PC-9 (cell line): ENCODE measurements at regions not wholly inside any gene's neighbourhood (a gene's known extent, or its start where the extent isn't known, plus 50 kb on each side); places are given as distances from the start of the nearest gene placed in this dataset.

Experiments used
- BruUV-seq: library from RNA; stranded (reverse); fragments of 400-500 nt; replicated peaks from 2 replicates; lab custom pipeline; 2021; lab: Mats Ljungman, UMichigan
- CTCF ChIA-PET: fragments of 300-600 bp; sonication (Branson Sonifier 250); formaldehyde crosslinking; loops from one replicate; lab custom pipeline; 2022; ENCODE audit warnings: antibody characterized with exemption; lab: Charles Lee
- POLR2A ChIA-PET: fragments of 300-600 bp; sonication (Branson Sonifier 250); formaldehyde crosslinking; loops from one replicate; lab custom pipeline; 2022; ENCODE audit warnings: antibody characterized with exemption; ENCODE audit not compliant: unreplicated experiment; lab: Charles Lee
- DNase-seq, 2 experiments: peaks; one replicate each; pipeline versions ENCODE4 v3.0.0 to v3.0.0-alpha.2; 2015 to 2022; ENCODE audit warnings: mixed read lengths in 1 of 2
- H2AFZ ChIP-seq: fragments of 200-600 bp; sonication (generic); 2 replicates; pipeline ENCODE4 v1.8.1; 2017; ENCODE audit warnings: antibody characterized with exemption
- H3F3A ChIP-seq: fragments of 200-600 bp; sonication (generic); 2 replicates; pipeline ENCODE4 v1.8.1; 2017; ENCODE audit warnings: antibody characterized with exemption, mild to moderate bottlenecking, low read depth; ENCODE audit not compliant: insufficient read depth
- H3K27ac ChIP-seq: fragments of 200-600 bp; sonication (generic); 2 replicates; pipeline ENCODE4 v1.6.1; 2016; ENCODE audit warnings: mixed run types
- H3K27me3 ChIP-seq: fragments of 200-600 bp; sonication (generic); 2 replicates; pipeline ENCODE4 v1.6.1; 2016; ENCODE audit warnings: low read depth, mixed run types; ENCODE audit not compliant: insufficient read depth
- H3K36me3 ChIP-seq: fragments of 200-600 bp; sonication (generic); 2 replicates; pipeline ENCODE4 v1.6.1; 2016; ENCODE audit warnings: low read depth, mixed run types
- H3K4me1 ChIP-seq: fragments of 200-600 bp; sonication (generic); replicated peaks from 2 replicates; pipeline ENCODE4 v1.6.1; 2016; ENCODE audit warnings: mixed run types; ENCODE audit not compliant: insufficient read depth
- H3K4me2 ChIP-seq: fragments of 200-600 bp; sonication (generic); 2 replicates; pipeline ENCODE4 v1.6.1; 2017; ENCODE audit warnings: mixed run types
- H3K4me3 ChIP-seq: fragments of 200-600 bp; sonication (generic); 2 replicates; pipeline ENCODE4 v1.6.1; 2016; ENCODE audit warnings: mixed run types
- H3K79me2 ChIP-seq: fragments of 200-600 bp; sonication (generic); 2 replicates; pipeline ENCODE4 v1.6.1; 2017; ENCODE audit warnings: low read depth, mixed run types
- H3K9me2 ChIP-seq: fragments of 200-600 bp; sonication (generic); 2 replicates; pipeline ENCODE4 v1.8.1; 2017; ENCODE audit warnings: mild to moderate bottlenecking; ENCODE audit not compliant: insufficient read depth
- H3K9me3 ChIP-seq: fragments of 200-600 bp; sonication (generic); 2 replicates; pipeline ENCODE4 v1.8.1; 2016; ENCODE audit warnings: low read depth; ENCODE audit not compliant: insufficient read depth
- H4K20me1 ChIP-seq: fragments of 200-600 bp; sonication (generic); 2 replicates; pipeline ENCODE4 v1.8.1; 2017; ENCODE audit not compliant: insufficient read depth
- EZH2 ChIP-seq: fragments of 200-600 bp; sonication (generic); IDR thresholded peaks from 2 replicates; pipeline ENCODE4 v1.8.0; 2017; ENCODE audit warnings: antibody characterized with exemption, low read depth
- intact Hi-C: fragments of 100-400 bp; cut with micrococcal nuclease; formaldehyde crosslinking; loops from one replicate; pipeline ENCODE4 v1.10.0; 2022; ENCODE audit not compliant: unreplicated experiment
- TF ChIP-seq, protein P1 (sequence below): fragments of 200-600 bp; sonication (generic); conservative IDR thresholded peaks from 2 replicates; pipeline ENCODE4 v1.6.1; 2017; ENCODE audit warnings: mixed run types, antibody characterized with exemption, mild to moderate bottlenecking, moderate library complexity

DNA sequence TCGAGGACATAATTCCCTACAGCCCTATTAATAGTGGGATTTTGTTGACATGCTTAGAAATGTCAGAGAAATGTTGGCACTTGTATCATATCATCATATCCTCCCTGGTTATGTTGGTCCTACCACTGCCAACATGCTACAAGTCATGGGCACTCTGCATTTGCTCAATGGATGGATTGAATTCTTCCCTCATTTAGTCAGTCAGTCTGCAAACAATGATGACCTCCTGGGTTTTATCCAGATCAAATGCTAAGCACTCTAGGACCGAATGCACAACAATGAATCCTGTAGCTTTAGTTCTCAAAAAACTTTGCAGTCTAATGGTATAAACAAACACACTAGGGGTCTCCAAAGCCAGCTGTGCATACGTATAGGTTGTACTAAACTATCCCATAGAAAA lies 357.2 kb upstream of the DPYD start:
- Histone ChIP-seq H3K4me1 (no peaks in the 10 kb centered on the region), H4K20me1 (no peaks in the 10 kb centered on the region), H3K36me3 (no peaks in the 10 kb centered on the region), H3K27ac (no peak overlapping the region), H3K27me3 (no peaks in the 10 kb centered on the region), H3K4me3 (no peak overlapping the region), H3K79me2 (no peaks in the 10 kb centered on the region), H3K9me3 (no peaks in the 10 kb centered on the region), H2AFZ (no peak overlapping the region), H3F3A (no peaks in the 10 kb centered on the region), H3K9me2 (no peaks in the 10 kb centered on the region), H3K4me2 (no peak overlapping the region)
- no peak for DNase-seq
- ChIA-PET POLR2A (no interaction called here), CTCF (no interaction called here)
- BruUV-seq = no TSS peak
- no peak for TF ChIP-seq EZH2
- TF ChIP-seq, protein P1, sequence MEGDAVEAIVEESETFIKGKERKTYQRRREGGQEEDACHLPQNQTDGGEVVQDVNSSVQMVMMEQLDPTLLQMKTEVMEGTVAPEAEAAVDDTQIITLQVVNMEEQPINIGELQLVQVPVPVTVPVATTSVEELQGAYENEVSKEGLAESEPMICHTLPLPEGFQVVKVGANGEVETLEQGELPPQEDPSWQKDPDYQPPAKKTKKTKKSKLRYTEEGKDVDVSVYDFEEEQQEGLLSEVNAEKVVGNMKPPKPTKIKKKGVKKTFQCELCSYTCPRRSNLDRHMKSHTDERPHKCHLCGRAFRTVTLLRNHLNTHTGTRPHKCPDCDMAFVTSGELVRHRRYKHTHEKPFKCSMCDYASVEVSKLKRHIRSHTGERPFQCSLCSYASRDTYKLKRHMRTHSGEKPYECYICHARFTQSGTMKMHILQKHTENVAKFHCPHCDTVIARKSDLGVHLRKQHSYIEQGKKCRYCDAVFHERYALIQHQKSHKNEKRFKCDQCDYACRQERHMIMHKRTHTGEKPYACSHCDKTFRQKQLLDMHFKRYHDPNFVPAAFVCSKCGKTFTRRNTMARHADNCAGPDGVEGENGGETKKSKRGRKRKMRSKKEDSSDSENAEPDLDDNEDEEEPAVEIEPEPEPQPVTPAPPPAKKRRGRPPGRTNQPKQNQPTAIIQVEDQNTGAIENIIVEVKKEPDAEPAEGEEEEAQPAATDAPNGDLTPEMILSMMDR = no peak
- intact Hi-C loops = no loop called here

GRCh38 chr1:98277118-98277517 lies 356.3 kb upstream of the DPYD start:
- Histone ChIP-seq H3K4me3 (no peak overlapping the region), H3K27ac (no peak overlapping the region), H3K4me1 (no peaks in the 10 kb centered on the region), H3K9me3 (no peaks in the 10 kb centered on the region), H2AFZ (peak overlapping the region; percentile 52; the same call in 1 of the 2 replicates), H3K9me2 (no peaks in the 10 kb centered on the region), H3K4me2 (no peak overlapping the region), H3K79me2 (no peaks in the 10 kb centered on the region), H3F3A (no peaks in the 10 kb centered on the region), H4K20me1 (no peaks in the 10 kb centered on the region), H3K27me3 (no peaks in the 10 kb centered on the region), H3K36me3 (no peaks in the 10 kb centered on the region)
- TF ChIP-seq, protein P1 = no peak
- TF ChIP-seq EZH2 = no peak
- no TSS peak for BruUV-seq
- ChIA-PET CTCF (no interaction called here), POLR2A (no interaction called here)
- DNase-seq = no peak
- intact Hi-C loops = no loop called here

DNA sequence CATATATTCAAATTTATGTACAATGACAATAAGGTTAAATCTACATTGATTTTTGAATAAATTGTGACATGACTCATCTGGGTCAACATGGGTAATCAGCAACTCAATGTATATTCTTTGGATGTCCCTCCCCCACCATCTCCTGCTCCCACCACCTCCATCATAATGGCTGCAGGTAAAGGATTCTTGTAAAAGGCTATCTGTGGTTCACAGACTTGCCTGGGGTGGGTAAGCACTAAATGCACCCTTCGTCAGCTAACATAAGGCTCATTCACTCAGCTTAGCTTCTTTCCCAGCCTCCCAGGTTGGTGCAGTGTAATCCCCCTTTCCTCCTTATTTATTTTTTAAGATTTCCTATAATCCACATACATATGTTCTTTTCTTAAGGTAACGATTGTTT lies 355.7 kb upstream of the DPYD start:
- H3K4me2 ChIP-seq = no peak overlapping the region
- no TSS peak for BruUV-seq
- no peaks in the 10 kb centered on the region for H3K4me1 ChIP-seq
- H3K4me3 ChIP-seq = no peak overlapping the region
- no peaks in the 10 kb centered on the region for H3K27me3 ChIP-seq
- H3K27ac ChIP-seq = no peak overlapping the region
- intact Hi-C loops = no loop called here
- ChIA-PET POLR2A (no interaction called here), CTCF (no interaction called here)
- TF ChIP-seq EZH2 = no peak
- TF ChIP-seq, protein P1 = no peak
- no peak for DNase-seq
- H2AFZ ChIP-seq = no peak overlapping the region
- H4K20me1 ChIP-seq = no peaks in the 10 kb centered on the region
- H3K36me3 ChIP-seq = no peaks in the 10 kb centered on the region
- H3K79me2 ChIP-seq = no peaks in the 10 kb centered on the region
- no peaks in the 10 kb centered on the region for H3F3A ChIP-seq
- no peaks in the 10 kb centered on the region for H3K9me3 ChIP-seq
- H3K9me2 ChIP-seq = no peaks in the 10 kb centered on the region
